22Rv1 (cell line): ENCODE measurements at regions not wholly inside any gene's neighbourhood (a gene's known extent, or its start where the extent isn't known, plus 50 kb on each side); places are given as distances from the start of the nearest gene placed in this dataset.

Source experiments
- H3K27ac ChIP-seq: fragments of 450-650 bp; 2 replicates; pipeline ENCODE4 v1.5.1; 2017
- ZFX ChIP-seq: fragments of 450-650 bp; IDR thresholded peaks from 2 replicates; pipeline ENCODE4 v1.6.1; 2017; ENCODE audit warnings: antibody characterized with exemption, borderline replicate concordance
- TF ChIP-seq, protein P1 (sequence below): fragments of 450-650 bp; IDR thresholded peaks from 2 replicates; pipeline ENCODE4 v1.5.1; 2017; ENCODE audit warnings: mild to moderate bottlenecking

DNA sequence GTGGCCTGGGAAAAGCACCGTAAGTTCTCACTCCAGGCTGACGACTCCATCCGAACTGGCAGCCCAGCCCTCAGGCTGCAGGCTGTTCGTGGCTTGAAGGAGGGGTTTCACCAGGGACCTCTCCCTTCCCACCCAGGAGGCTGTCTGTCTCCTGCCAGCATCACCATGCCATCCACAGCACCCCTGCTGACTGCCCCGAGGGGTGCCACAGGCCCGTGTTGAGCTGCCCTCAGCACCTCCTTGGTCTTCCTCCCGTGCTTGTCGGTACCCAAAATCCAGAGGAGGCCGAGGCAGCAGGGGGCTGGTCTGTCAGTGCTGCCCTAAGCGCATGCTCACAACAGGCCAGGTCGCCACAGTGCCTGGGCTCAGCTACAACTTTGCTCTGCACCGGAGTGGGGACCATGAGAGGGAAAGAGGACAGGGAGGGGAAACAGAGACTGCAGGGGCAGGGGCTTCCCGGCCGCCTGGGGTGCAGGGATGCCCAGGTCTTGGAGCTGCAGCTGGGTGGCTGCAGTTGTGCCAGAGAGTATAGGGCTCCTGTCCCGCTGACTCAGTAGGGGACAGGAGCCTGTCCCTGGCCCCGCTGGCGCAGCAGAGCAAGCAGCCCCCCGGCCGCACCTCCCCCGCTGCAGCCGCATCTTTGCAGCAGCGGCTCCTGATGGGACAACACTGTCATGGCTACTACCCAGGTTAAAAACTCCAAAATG lies 963.7 kb upstream of the CRIM1 start:
- TF ChIP-seq ZFX, result no peak
- TF ChIP-seq, protein P1, sequence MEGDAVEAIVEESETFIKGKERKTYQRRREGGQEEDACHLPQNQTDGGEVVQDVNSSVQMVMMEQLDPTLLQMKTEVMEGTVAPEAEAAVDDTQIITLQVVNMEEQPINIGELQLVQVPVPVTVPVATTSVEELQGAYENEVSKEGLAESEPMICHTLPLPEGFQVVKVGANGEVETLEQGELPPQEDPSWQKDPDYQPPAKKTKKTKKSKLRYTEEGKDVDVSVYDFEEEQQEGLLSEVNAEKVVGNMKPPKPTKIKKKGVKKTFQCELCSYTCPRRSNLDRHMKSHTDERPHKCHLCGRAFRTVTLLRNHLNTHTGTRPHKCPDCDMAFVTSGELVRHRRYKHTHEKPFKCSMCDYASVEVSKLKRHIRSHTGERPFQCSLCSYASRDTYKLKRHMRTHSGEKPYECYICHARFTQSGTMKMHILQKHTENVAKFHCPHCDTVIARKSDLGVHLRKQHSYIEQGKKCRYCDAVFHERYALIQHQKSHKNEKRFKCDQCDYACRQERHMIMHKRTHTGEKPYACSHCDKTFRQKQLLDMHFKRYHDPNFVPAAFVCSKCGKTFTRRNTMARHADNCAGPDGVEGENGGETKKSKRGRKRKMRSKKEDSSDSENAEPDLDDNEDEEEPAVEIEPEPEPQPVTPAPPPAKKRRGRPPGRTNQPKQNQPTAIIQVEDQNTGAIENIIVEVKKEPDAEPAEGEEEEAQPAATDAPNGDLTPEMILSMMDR, result no peak
- no peak overlapping the region for H3K27ac ChIP-seq

DNA sequence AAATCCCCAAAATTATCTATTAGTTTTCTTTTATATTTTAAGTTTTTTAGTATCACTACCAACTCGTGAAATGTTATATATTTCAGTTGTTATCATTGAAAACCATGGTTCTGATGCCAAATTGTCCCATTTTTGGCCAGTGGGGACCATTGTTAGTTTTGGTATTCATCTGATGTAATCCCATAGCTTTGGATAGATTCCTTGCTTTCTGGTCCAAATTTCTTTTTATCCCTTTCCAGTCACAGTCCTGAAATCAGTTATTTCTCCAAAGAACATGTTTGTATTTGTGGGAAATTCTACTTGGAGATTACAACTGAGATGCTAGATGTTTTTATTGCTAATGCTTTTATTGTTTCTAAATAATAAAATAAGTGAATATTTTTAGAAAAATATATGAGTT lies 976.8 kb upstream of the CRIM1 start:
- no peak overlapping the region for H3K27ac ChIP-seq
- TF ChIP-seq ZFX, result no peak
- TF ChIP-seq, protein P1, result no peak

DNA sequence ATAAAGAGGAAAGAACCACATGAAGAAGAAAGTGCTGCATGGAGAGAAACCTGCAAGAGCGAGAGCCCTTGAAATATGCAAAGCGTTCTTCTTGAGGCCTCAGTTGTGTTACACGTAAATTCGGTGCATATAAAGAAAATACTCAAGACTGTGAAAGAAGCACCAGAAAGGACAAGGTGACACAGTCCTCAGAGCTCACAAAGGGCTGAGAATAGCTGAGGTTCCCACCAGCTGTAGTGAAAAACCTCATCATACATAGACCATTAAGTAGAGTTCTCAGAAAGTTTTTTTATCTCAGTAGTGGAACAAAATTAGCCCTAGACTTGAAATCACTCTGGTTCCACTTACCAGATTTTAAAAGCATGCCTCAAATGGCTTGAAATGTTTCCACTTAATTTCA lies 980.7 kb upstream of the CRIM1 start:
- H3K27ac ChIP-seq, result no peak overlapping the region
- TF ChIP-seq ZFX, result no peak

DNA sequence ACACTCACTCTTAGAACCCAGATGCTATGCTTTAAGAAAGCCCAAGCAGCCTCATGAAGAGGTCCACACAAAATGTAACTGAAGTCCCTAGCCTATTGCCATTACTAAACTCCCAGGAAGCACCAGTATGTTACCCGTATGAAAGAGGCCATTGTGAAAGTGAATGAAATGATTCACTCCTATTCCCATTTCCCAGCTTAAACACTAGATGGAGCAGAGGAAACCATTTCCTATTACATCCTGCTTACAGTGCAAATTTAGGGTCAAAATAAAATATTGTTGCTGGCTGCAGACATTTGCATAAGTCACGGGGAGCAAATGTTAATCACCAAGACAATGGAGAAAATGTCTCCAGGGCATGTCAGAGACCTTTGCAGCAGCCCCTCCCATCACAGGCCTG lies 989.7 kb upstream of the CRIM1 start:
- no peak overlapping the region for H3K27ac ChIP-seq
- TF ChIP-seq ZFX, result no peak
- TF ChIP-seq, protein P1, result peak; percentile 20

DNA sequence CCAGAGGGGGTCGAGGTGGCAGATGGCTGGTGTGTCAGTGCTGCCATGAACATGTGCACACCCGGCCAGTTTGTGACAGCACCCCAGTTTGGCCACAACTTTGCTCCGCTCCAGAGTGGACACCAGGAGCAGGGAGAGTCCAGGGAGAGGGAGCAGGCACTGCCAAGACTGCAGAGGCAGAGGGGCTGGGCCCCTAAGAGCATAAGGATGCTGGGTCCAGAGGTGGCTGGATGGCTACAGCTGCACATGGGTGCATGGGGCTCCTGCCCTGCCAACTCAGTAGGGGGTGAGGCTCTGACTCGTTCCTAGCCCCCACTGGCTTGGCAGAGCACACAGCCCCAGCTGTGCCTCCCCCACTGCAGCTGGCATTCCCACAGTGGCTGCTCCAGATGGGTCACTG lies 999.2 kb upstream of the CRIM1 start:
- no peak for TF ChIP-seq ZFX
- TF ChIP-seq, protein P1, result no peak

DNA sequence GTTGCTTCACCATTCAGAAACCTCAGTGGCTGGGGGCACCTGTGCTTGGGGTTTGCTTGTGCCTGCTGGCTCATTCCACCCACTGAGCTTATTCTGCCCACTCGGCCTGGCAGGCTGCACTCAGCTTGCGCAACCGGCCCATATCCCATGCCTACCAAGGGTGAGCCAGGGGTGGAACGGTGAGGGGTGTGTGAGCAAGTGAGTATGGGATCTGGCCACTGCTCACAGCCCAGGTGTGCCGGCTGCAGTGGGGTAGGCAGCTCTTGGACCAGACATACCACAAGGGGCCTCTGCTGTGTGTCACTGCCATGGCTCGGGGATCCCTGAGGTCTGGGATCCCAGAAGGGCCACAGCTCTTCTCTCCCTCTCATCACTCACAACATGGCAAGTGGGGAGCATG lies 1000.5 kb upstream of the CRIM1 start:
- TF ChIP-seq, protein P1, result no peak
- TF ChIP-seq ZFX, result no peak
- no peak overlapping the region for H3K27ac ChIP-seq

More for the DNA sequence above, 999.2 kb upstream of the CRIM1 start:
- H3K27ac ChIP-seq, result no peak overlapping the region

DNA sequence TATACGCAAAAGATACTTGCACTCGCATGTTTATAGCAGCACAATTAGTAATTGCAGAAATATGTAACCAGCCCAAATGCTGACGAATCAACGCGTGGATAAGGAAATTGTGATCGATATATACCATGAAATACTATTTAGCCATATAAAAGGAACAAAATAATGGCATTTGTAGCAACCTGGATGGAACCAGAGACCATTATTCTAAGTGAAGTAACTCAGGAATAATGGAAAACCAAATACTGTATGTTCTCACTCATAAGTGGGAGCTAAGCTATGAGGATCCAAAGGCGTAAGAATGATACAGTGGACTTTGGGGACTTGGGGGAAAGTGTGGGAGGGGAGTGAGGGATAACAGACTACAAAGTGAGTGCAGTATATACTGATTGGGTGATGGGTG lies 1008.0 kb upstream of the CRIM1 start:
- TF ChIP-seq, protein P1, result no peak
- no peak for TF ChIP-seq ZFX
- no peak overlapping the region for H3K27ac ChIP-seq

DNA sequence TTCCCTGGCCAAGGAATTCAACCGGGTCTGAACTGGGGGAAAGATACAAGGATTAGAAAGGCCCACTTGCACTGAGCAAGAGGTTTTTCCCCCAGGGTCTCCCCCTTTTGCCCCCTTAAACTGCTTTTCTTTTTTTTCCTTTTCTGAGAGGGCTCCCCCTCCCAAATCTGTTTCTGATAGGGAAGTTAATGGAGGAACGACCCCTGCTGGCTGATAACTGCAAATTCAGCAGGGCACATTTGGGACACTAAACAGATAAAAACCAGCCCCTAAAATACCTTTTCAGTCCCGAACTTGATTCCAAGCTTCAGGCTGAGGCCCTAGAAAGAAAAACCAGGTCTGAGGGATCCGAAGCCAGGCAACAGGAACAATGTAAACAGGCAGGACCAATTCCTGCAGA lies 1012.4 kb upstream of the CRIM1 start:
- H3K27ac ChIP-seq, result no peak overlapping the region
- TF ChIP-seq ZFX, result no peak
- TF ChIP-seq, protein P1, result peak; percentile 37
